ENCODE measurements at regions not wholly inside any gene's neighbourhood (a gene's known extent, or its start where the extent isn't known, plus 50 kb on each side); places are given as distances from the start of the nearest gene placed in this dataset.
A peak's percentile ranks its signal among the peaks of the same experiment; 100 is the strongest.

- Histone ChIP-seq H3K36me3 (ENCODE audit: control insufficient read depth, insufficient read depth, low read length) (no peaks in the 10 kb centered on the region), H2BK15ac (replicated peaks; ENCODE audit: low read depth) (no peak overlapping the region), H3K27me3 (ENCODE audit: insufficient read depth, low read length, poor library complexity) (no peaks in the 10 kb centered on the region), H2BK120ac (ENCODE audit: low read depth, low read length) (no peak overlapping the region), H2BK5ac (ENCODE audit: low read length) (no peak overlapping the region), H3K4me1 (ENCODE audit: control insufficient read depth, low read depth, low read length) (no peaks in the 10 kb centered on the region), H3K4ac (ENCODE audit: low read depth, low read length) (no peak overlapping the region), H3K56ac (ENCODE audit: low read length) (no peak overlapping the region), H2AK5ac (ENCODE audit: low read length) (no peak overlapping the region), H3K4me3 (ENCODE audit: low read length) (no peak overlapping the region), H3K23ac (ENCODE audit: low read length) (no peak overlapping the region), H3K79me2 (ENCODE audit: control insufficient read depth, insufficient read depth, low read length) (no peaks in the 10 kb centered on the region), H4K8ac (ENCODE audit: low read depth, low read length) (no peak overlapping the region), H3K4me2 (ENCODE audit: low read length) (no peak overlapping the region), H4K5ac (ENCODE audit: low read length) (no peak overlapping the region), H3K18ac (ENCODE audit: low read length) (no peak overlapping the region), H3K27ac (ENCODE audit: low read depth, low read length) (no peak overlapping the region), H3K79me1 (ENCODE audit: low read length) (no peaks in the 10 kb centered on the region), H3K9ac (ENCODE audit: low read length) (no peak overlapping the region)
- DNase-seq, result peak; percentile 2
- WGBS (ENCODE audit: extremely low coverage, insufficient coverage, low lambda C conversion rate), result no CpG with 5 or more reads among the region's 6 CpGs
Measured at GRCh38 chr5:105593011-105593760, 2030.6 kb upstream of the NUDT12 start.

GRCh38 chr5:105587963-105588662 is 2025.5 kb upstream of the NUDT12 start:
- no peak overlapping the region for H3K23ac ChIP-seq (ENCODE audit: low read length)
- no peak overlapping the region for H2BK15ac ChIP-seq (replicated peaks; ENCODE audit: low read depth)
- peak; percentile 34 for DNase-seq
- H3K56ac ChIP-seq (ENCODE audit: low read length), result no peak overlapping the region
- H2AK5ac ChIP-seq (ENCODE audit: low read length), result no peak overlapping the region
- H3K27me3 ChIP-seq (ENCODE audit: insufficient read depth, low read length, poor library complexity), result no peaks in the 10 kb centered on the region
- no peak overlapping the region for H3K4ac ChIP-seq (ENCODE audit: low read depth, low read length)
- H2BK120ac ChIP-seq (ENCODE audit: low read depth, low read length), result no peak overlapping the region
- H3K9ac ChIP-seq (ENCODE audit: low read length), result no peak overlapping the region
- WGBS (ENCODE audit: extremely low coverage, insufficient coverage, low lambda C conversion rate), result no CpG with 5 or more reads among the region's 6 CpGs
- H3K79me1 ChIP-seq (ENCODE audit: low read length), result no peaks in the 10 kb centered on the region
- H3K27ac ChIP-seq (ENCODE audit: low read depth, low read length), result no peak overlapping the region
- no peak overlapping the region for H3K4me2 ChIP-seq (ENCODE audit: low read length)
- H3K4me1 ChIP-seq (ENCODE audit: control insufficient read depth, low read depth, low read length), result no peaks in the 10 kb centered on the region
- no peak overlapping the region for H2BK5ac ChIP-seq (ENCODE audit: low read length)
- H3K36me3 ChIP-seq (ENCODE audit: control insufficient read depth, insufficient read depth, low read length), result no peaks in the 10 kb centered on the region
- no peak overlapping the region for H4K5ac ChIP-seq (ENCODE audit: low read length)
- H4K8ac ChIP-seq (ENCODE audit: low read depth, low read length), result no peak overlapping the region
- H3K79me2 ChIP-seq (ENCODE audit: control insufficient read depth, insufficient read depth, low read length), result no peaks in the 10 kb centered on the region
- no peak overlapping the region for H3K4me3 ChIP-seq (ENCODE audit: low read length)
- no peak overlapping the region for H3K18ac ChIP-seq (ENCODE audit: low read length)

- no peak overlapping the region for H2BK15ac ChIP-seq (replicated peaks; ENCODE audit: low read depth)
Measured at GRCh38 chr5:105581988-105582690, 2019.5 kb upstream of the NUDT12 start.

GRCh38 chr5:105573575-105573974 is 2011.0 kb upstream of the NUDT12 start:
- Histone ChIP-seq H3K56ac (ENCODE audit: low read length) (no peak overlapping the region), H2AK5ac (ENCODE audit: low read length) (no peak overlapping the region), H3K4me3 (ENCODE audit: low read length) (no peak overlapping the region), H3K9ac (ENCODE audit: low read length) (no peak overlapping the region), H3K18ac (ENCODE audit: low read length) (no peak overlapping the region), H3K27ac (ENCODE audit: low read depth, low read length) (no peak overlapping the region), H2BK15ac (replicated peaks; ENCODE audit: low read depth) (no peak overlapping the region), H3K36me3 (ENCODE audit: control insufficient read depth, insufficient read depth, low read length) (no peaks in the 10 kb centered on the region), H3K79me1 (ENCODE audit: low read length) (no peaks in the 10 kb centered on the region), H3K4me1 (ENCODE audit: control insufficient read depth, low read depth, low read length) (no peaks in the 10 kb centered on the region), H2BK5ac (ENCODE audit: low read length) (no peak overlapping the region), H3K4me2 (ENCODE audit: low read length) (no peak overlapping the region), H3K4ac (ENCODE audit: low read depth, low read length) (no peak overlapping the region), H3K27me3 (ENCODE audit: insufficient read depth, low read length, poor library complexity) (no peaks in the 10 kb centered on the region), H4K5ac (ENCODE audit: low read length) (no peak overlapping the region), H3K79me2 (ENCODE audit: control insufficient read depth, insufficient read depth, low read length) (no peaks in the 10 kb centered on the region), H4K8ac (ENCODE audit: low read depth, low read length) (no peak overlapping the region), H3K23ac (ENCODE audit: low read length) (no peak overlapping the region), H2BK120ac (ENCODE audit: low read depth, low read length) (no peak overlapping the region)
- DNase-seq, result no peak

More at GRCh38 chr5:105581988-105582690, 2019.5 kb upstream of the NUDT12 start:
- Histone ChIP-seq H3K27me3 (ENCODE audit: insufficient read depth, low read length, poor library complexity) (no peaks in the 10 kb centered on the region), H3K4me2 (ENCODE audit: low read length) (no peak overlapping the region), H2BK5ac (ENCODE audit: low read length) (no peak overlapping the region), H3K56ac (ENCODE audit: low read length) (no peak overlapping the region), H3K4ac (ENCODE audit: low read depth, low read length) (no peak overlapping the region), H3K18ac (ENCODE audit: low read length) (no peak overlapping the region), H2AK5ac (ENCODE audit: low read length) (no peak overlapping the region), H3K36me3 (ENCODE audit: control insufficient read depth, insufficient read depth, low read length) (no peaks in the 10 kb centered on the region), H3K4me1 (ENCODE audit: control insufficient read depth, low read depth, low read length) (no peaks in the 10 kb centered on the region), H3K4me3 (ENCODE audit: low read length) (no peak overlapping the region), H4K8ac (ENCODE audit: low read depth, low read length) (no peak overlapping the region), H3K9ac (ENCODE audit: low read length) (no peak overlapping the region), H3K79me2 (ENCODE audit: control insufficient read depth, insufficient read depth, low read length) (no peaks in the 10 kb centered on the region), H2BK120ac (ENCODE audit: low read depth, low read length) (no peak overlapping the region), H3K79me1 (ENCODE audit: low read length) (no peaks in the 10 kb centered on the region), H3K27ac (ENCODE audit: low read depth, low read length) (no peak overlapping the region), H3K23ac (ENCODE audit: low read length) (no peak overlapping the region), H4K5ac (ENCODE audit: low read length) (no peak overlapping the region)
- no peak for DNase-seq
- WGBS (ENCODE audit: extremely low coverage, insufficient coverage, low lambda C conversion rate), result no CpG with 5 or more reads among the region's 7 CpGs

- Histone ChIP-seq H3K56ac (ENCODE audit: low read length) (no peak overlapping the region), H3K9ac (ENCODE audit: low read length) (no peak overlapping the region), H2BK5ac (ENCODE audit: low read length) (no peak overlapping the region), H4K8ac (ENCODE audit: low read depth, low read length) (no peak overlapping the region), H3K79me2 (ENCODE audit: control insufficient read depth, insufficient read depth, low read length) (no peaks in the 10 kb centered on the region), H2BK120ac (ENCODE audit: low read depth, low read length) (no peak overlapping the region), H4K5ac (ENCODE audit: low read length) (no peak overlapping the region), H3K27ac (ENCODE audit: low read depth, low read length) (no peak overlapping the region), H3K4me2 (ENCODE audit: low read length) (no peak overlapping the region), H3K36me3 (ENCODE audit: control insufficient read depth, insufficient read depth, low read length) (no peaks in the 10 kb centered on the region), H3K4me3 (ENCODE audit: low read length) (no peak overlapping the region), H3K27me3 (ENCODE audit: insufficient read depth, low read length, poor library complexity) (no peaks in the 10 kb centered on the region), H3K4ac (ENCODE audit: low read depth, low read length) (no peak overlapping the region), H2BK15ac (replicated peaks; ENCODE audit: low read depth) (no peak overlapping the region), H3K79me1 (ENCODE audit: low read length) (no peaks in the 10 kb centered on the region), H3K18ac (ENCODE audit: low read length) (no peak overlapping the region), H3K23ac (ENCODE audit: low read length) (no peak overlapping the region), H2AK5ac (ENCODE audit: low read length) (no peak overlapping the region), H3K4me1 (ENCODE audit: control insufficient read depth, low read depth, low read length) (no peaks in the 10 kb centered on the region)
- DNase-seq, result no peak
- no CpG with 5 or more reads among the region's 1 CpG for WGBS (ENCODE audit: extremely low coverage, insufficient coverage, low lambda C conversion rate)
Measured at GRCh38 chr5:105565531-105565930, 2002.9 kb upstream of the NUDT12 start.
